Islet of Langerhans (tissue), 1 donor: ENCODE measurements at regions not wholly inside any gene's neighbourhood (a gene's known extent, or its start where the extent isn't known, plus 50 kb on each side); places are given as distances from the start of the nearest gene placed in this dataset.
A peak's percentile ranks its signal among the peaks of the same experiment; 100 is the strongest.
"Not testable (repeated sequence)": the region's sequence is repeated elsewhere in the genome, so short reads cannot be mapped to it uniquely, and the experiment has no call there.

Experiments
- FAIRE-seq: peaks from one replicate; lab custom pipeline; 2011; peaks lifted over from hg19 to GRCh38; lab: Jason Lieb, UNC

GRCh38 chr19:34034318-34034846 is 137.9 kb upstream of the LSM14A start:
- FAIRE-seq: no peak

GRCh38 chr19:34041925-34042521 is 130.3 kb upstream of the LSM14A start:
- FAIRE-seq: no peak

- no peak for FAIRE-seq
Measured at GRCh38 chr19:34044021-34044420, 128.3 kb upstream of the LSM14A start.

GRCh38 chr19:34049944-34050343 is 122.4 kb upstream of the LSM14A start:
- FAIRE-seq: no peak

- not testable (repeated sequence) for FAIRE-seq
Measured at GRCh38 chr19:34050430-34050829, 121.9 kb upstream of the LSM14A start.

GRCh38 chr19:34051255-34051654 is 121.0 kb upstream of the LSM14A start:
- no peak for FAIRE-seq

GRCh38 chr19:34057155-34057554 is 115.1 kb upstream of the LSM14A start:
- FAIRE-seq: no peak

GRCh38 chr19:34066007-34066643 is 106.2 kb upstream of the LSM14A start:
- no peak for FAIRE-seq

GRCh38 chr19:34067861-34068271 is 104.4 kb upstream of the LSM14A start:
- no peak for FAIRE-seq

- FAIRE-seq: no peak
Measured at GRCh38 chr19:34075661-34076091, 96.6 kb upstream of the LSM14A start.

- FAIRE-seq: no peak
Measured at GRCh38 chr19:34082289-34083077, 89.8 kb upstream of the LSM14A start.

- FAIRE-seq: no peak
Measured at GRCh38 chr19:34084396-34085145, 87.7 kb upstream of the LSM14A start.

- no peak for FAIRE-seq
Measured at GRCh38 chr19:34085336-34085735, 87.0 kb upstream of the LSM14A start.

- no peak for FAIRE-seq
Measured at GRCh38 chr19:34088292-34088691, 84.0 kb upstream of the LSM14A start.

- no peak for FAIRE-seq
Measured at GRCh38 chr19:34089566-34089965, 82.7 kb upstream of the LSM14A start.

GRCh38 chr19:34094960-34095359 is 77.3 kb upstream of the LSM14A start:
- FAIRE-seq: no peak

- not testable (repeated sequence) for FAIRE-seq
Measured at GRCh38 chr19:34095411-34095810, 76.9 kb upstream of the LSM14A start.

- FAIRE-seq: peak; percentile 98
Measured at GRCh38 chr19:34096020-34096915, 76.0 kb upstream of the LSM14A start.

- no peak for FAIRE-seq
Measured at GRCh38 chr19:34104096-34104495, 68.2 kb upstream of the LSM14A start.

- no peak for FAIRE-seq
Measured at GRCh38 chr19:34104557-34104956, 67.7 kb upstream of the LSM14A start.

- FAIRE-seq: no peak
Measured at GRCh38 chr19:34109596-34109995, 62.7 kb upstream of the LSM14A start.
